Nephron progenitor cell (in vitro differentiated cells): ENCODE measurements at regions not wholly inside any gene's neighbourhood (a gene's known extent, or its start where the extent isn't known, plus 50 kb on each side); places are given as distances from the start of the nearest gene placed in this dataset.

ENCODE experiments used
- DNase-seq: peaks from one replicate; pipeline ENCODE4 v3.0.0; 2021
- H3K27ac Mint-ChIP-seq: 2 replicates; pipeline ENCODE4 v1.8.0; 2021; ENCODE audit warnings: mild to moderate bottlenecking, moderate library complexity, mixed read lengths
- H3K27me3 Mint-ChIP-seq: 2 replicates; pipeline ENCODE4 v1.8.0; 2021; ENCODE audit warnings: mild to moderate bottlenecking, low read depth, mixed read lengths; ENCODE audit not compliant: poor library complexity
- H3K36me3 Mint-ChIP-seq: 2 replicates; pipeline ENCODE4 v1.8.0; 2021; ENCODE audit warnings: low read depth, mixed read lengths
- H3K4me1 Mint-ChIP-seq: 2 replicates; pipeline ENCODE4 v1.8.0; 2021; ENCODE audit warnings: mixed read lengths
- H3K4me3 Mint-ChIP-seq: 2 replicates; pipeline ENCODE4 v1.8.0; 2021; ENCODE audit warnings: mild to moderate bottlenecking, moderate library complexity, mixed read lengths
- H3K9me3 Mint-ChIP-seq: 2 replicates; pipeline ENCODE4 v1.8.0; 2021; ENCODE audit warnings: mild to moderate bottlenecking, moderate library complexity, mixed read lengths
- CTCF ChIP-seq: fragments of 200-600 bp; sonication (generic); IDR thresholded peaks from 2 replicates; pipeline ENCODE4 v1.5.0; 2021; ENCODE audit warnings: antibody characterized with exemption

GRCh38 chr11:11672789-11673188 lies 51.0 kb upstream of the GALNT18 start:
- H3K27ac Mint-ChIP-seq, result no peak overlapping the region
- TF ChIP-seq CTCF, result no peak
- no peak overlapping the region for H3K4me3 Mint-ChIP-seq
- H3K9me3 Mint-ChIP-seq, result no peaks in the 10 kb centered on the region
- peaks cover 11% of the 10 kb centered on the region for H3K4me1 Mint-ChIP-seq
- H3K36me3 Mint-ChIP-seq, result no peaks in the 10 kb centered on the region
- H3K27me3 Mint-ChIP-seq, result peaks cover 22% of the 10 kb centered on the region
- DNase-seq, result no peak

- Mint-ChIP-seq H3K36me3 (peaks cover 4% of the 10 kb centered on the region), H3K9me3 (peaks cover 4% of the 10 kb centered on the region), H3K27ac (no peak overlapping the region), H3K4me3 (no peak overlapping the region), H3K4me1 (peaks cover 11% of the 10 kb centered on the region), H3K27me3 (peaks cover 26% of the 10 kb centered on the region)
- no peak for TF ChIP-seq CTCF
- DNase-seq, result no peak
Observed at GRCh38 chr11:11672101-11672500, 50.3 kb upstream of the GALNT18 start.
